PFSK-1 (cell line): ENCODE measurements at regions not wholly inside any gene's neighbourhood (a gene's known extent, or its start where the extent isn't known, plus 50 kb on each side); places are given as distances from the start of the nearest gene placed in this dataset.

Source experiments
- FOXP2 ChIP-seq: optimal IDR thresholded peaks from 2 replicates; pipeline ENCODE3; 2011; ENCODE audit warnings: borderline replicate concordance, control low read depth, inconsistent platforms; ENCODE audit not compliant: insufficient read depth; ENCODE audit errors: extremely low read length, extremely low read depth
- POLR2AphosphoS5 ChIP-seq: IDR thresholded peaks from 2 replicates; pipeline ENCODE4 v1.6.1; 2012; ENCODE audit warnings: low read depth, mild to moderate bottlenecking, control low read depth, low read length, moderate library complexity
- REST ChIP-seq, 2 experiments: IDR thresholded peaks; 2 replicates each; pipeline versions ENCODE4 v1.6.1 to v1.8.0; 2011 to 2012; ENCODE audit warnings: low read depth in 2 of 2, low read length in 2 of 2, control low read depth in 1 of 2, inconsistent platforms in 1 of 2, mild to moderate bottlenecking in 1 of 2, moderate library complexity in 1 of 2; ENCODE audit not compliant: insufficient read depth in 1 of 2
- SIN3A ChIP-seq: IDR thresholded peaks from 2 replicates; pipeline ENCODE4 v1.6.1; 2012; ENCODE audit warnings: mild to moderate bottlenecking, low read length, moderate library complexity, borderline replicate concordance; ENCODE audit not compliant: insufficient read depth
- TAF1 ChIP-seq: IDR thresholded peaks from 2 replicates; pipeline ENCODE4 v1.6.1; 2012; ENCODE audit warnings: low read length, control low read depth, borderline replicate concordance; ENCODE audit not compliant: insufficient read depth

DNA sequence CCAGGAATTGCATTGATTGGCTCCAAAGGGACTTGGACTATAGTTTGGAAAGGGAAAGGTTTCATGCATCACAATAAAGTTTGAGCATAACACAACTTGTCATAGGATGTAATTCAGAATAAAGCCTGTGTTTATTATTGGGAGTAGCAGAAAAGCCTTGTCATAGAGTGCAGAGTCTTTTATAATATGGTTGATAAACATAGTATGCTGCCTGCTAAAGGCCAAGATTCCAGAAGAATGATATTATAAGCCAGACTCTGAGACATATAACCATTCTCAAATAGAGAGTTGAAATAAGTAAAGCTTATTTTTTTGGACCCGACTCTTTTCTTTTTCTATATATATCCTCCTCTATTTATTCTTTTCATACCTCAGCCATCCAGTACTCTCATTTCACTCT, 207.3 kb downstream of the LRIG3 start:
- TF ChIP-seq SIN3A (no peak), REST (IDR thresholded peaks at IDR 0.05; ENCODE audit: insufficient read depth in 1 of 2, low read depth in 2 of 2, low read length in 2 of 2) (no peak), TAF1 (no peak), FOXP2 (no peak), POLR2AphosphoS5 (no peak)

- TF ChIP-seq REST (IDR thresholded peaks at IDR 0.05; ENCODE audit: insufficient read depth in 1 of 2, low read depth in 2 of 2, low read length in 2 of 2) (no peak), POLR2AphosphoS5 (no peak), TAF1 (no peak)
These were observed 201.1 kb downstream of the LRIG3 start for GRCh38 chr12:58719161-58719560.

DNA sequence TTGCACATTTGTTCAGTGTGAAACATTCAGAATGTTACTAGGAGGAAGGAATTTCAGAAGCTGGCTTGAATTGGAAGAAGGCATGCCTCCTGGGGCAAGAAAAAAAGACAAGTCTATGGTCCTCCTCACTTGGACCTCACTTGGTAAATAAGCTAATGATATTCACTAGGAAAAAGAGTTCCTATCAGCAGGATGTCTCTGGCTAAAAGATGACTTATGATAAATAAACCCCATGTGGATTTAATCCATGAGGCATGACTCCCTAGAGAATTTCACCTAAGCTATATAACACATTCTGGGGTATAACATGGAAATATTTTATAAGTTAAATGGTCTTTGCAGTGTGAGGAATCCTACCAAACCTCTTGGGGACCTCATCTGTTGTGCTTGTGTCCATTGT, 199.9 kb downstream of the LRIG3 start:
- no peak for TF ChIP-seq TAF1
- TF ChIP-seq SIN3A = no peak
- TF ChIP-seq FOXP2 = no peak
- no peak for TF ChIP-seq POLR2AphosphoS5
- TF ChIP-seq REST (IDR thresholded peaks at IDR 0.05; ENCODE audit: insufficient read depth in 1 of 2, low read depth in 2 of 2, low read length in 2 of 2) = no peak

DNA sequence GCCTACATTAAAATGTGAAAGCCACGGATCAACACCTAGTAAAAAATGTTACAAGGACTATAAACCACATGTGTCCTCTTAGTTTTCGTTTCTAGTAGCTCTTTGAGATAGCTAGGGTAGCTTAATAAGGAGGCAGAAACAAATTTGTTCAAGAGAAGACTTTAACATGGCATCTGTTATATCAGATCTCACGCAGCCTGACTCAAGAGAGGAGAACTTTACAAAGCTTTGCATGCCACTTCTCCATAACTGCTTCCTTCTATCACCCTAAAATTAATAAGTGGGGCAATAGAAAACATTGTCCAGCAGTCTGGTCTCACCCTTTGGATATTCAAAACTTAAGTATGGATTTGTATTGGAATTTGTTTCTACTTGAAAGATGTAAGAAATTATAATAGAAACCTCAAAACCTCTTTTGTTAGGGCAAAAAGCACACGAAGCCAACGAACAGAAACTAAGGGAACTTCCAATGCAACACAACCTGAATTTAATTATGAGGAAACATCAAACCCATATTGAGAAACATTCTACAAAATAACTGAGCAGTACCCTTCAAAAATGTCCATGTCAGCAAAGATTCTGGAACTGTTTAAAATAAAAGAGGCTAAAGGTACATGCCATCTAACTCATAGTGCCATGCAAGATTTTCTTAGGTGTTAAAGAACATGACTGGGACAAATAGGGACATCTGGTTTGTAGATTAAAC, 194.8 kb downstream of the LRIG3 start:
- TF ChIP-seq FOXP2 (no peak), REST (IDR thresholded peaks at IDR 0.05; ENCODE audit: insufficient read depth in 1 of 2, low read depth in 2 of 2, low read length in 2 of 2) (no peak), POLR2AphosphoS5 (no peak), SIN3A (no peak), TAF1 (no peak)

DNA sequence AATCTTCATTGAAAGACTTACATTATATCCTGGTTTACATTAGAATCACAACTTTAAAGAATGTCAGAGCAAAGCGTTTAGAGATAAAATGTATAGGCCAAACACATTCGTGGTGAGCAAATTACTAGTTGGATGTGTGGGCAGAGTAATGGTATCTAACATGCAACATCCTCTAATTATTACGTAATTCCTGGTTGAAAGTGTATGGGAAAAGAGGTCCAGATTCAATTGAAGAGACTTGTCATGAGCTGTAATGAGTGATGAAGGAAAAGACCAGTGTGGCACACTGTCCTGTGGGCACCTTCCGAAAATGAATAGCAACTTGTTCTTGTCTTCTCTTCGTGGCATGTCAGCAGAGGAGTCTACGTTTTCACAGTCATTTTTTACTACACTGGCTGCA, 192.8 kb downstream of the LRIG3 start:
- TF ChIP-seq TAF1 (no peak), SIN3A (no peak), REST (IDR thresholded peaks at IDR 0.05; ENCODE audit: insufficient read depth in 1 of 2, low read depth in 2 of 2, low read length in 2 of 2) (no peak), POLR2AphosphoS5 (no peak), FOXP2 (no peak)
